WTC11 (cell line): ENCODE measurements at regions not wholly inside any gene's neighbourhood (a gene's known extent, or its start where the extent isn't known, plus 50 kb on each side); places are given as distances from the start of the nearest gene placed in this dataset.

Experiments used
- ATAC-seq: fragments of 200-7000 bp; cut with Tn5 transposase; 2 replicates; pipeline ENCODE4 v1.10.0; 2021; ENCODE audit warnings: mild to moderate bottlenecking, moderate library complexity
- CTCF ChIA-PET: fragments of 300-600 bp; sonication (Branson Sonifier 250); formaldehyde crosslinking; loops from one replicate; lab custom pipeline; 2021; ENCODE audit warnings: antibody characterized with exemption; lab: Charles Lee
- POLR2A ChIA-PET: fragments of 350-600 bp; sonication (Branson Sonifier 250); formaldehyde crosslinking; loops from one replicate; lab custom pipeline; 2021; ENCODE audit warnings: antibody characterized with exemption; lab: Charles Lee
- DNase-seq: peaks from one replicate; pipeline ENCODE4 v3.0.0; 2021; ENCODE audit warnings: low spot score
- H3K27ac Mint-ChIP-seq: 2 replicates; pipeline ENCODE4 v1.8.0; 2021; ENCODE audit warnings: mixed read lengths
- H3K27me3 Mint-ChIP-seq: 2 replicates; pipeline ENCODE4 v1.8.0; 2021; ENCODE audit warnings: low read depth, mild to moderate bottlenecking, moderate library complexity, mixed read lengths
- H3K36me3 Mint-ChIP-seq: 2 replicates; pipeline ENCODE4 v1.8.0; 2021; ENCODE audit warnings: mixed read lengths
- H3K4me1 Mint-ChIP-seq: 2 replicates; pipeline ENCODE4 v1.8.0; 2022; ENCODE audit warnings: mixed read lengths
- H3K4me3 Mint-ChIP-seq: 2 replicates; pipeline ENCODE4 v1.8.0; 2021; ENCODE audit warnings: mild to moderate bottlenecking, moderate library complexity, mixed read lengths
- H3K9me3 Mint-ChIP-seq: 2 replicates; pipeline ENCODE4 v1.8.0; 2021; ENCODE audit warnings: mixed read lengths
- ATF1 ChIP-seq: sonication (generic); formaldehyde crosslinking; IDR thresholded peaks from 2 replicates; pipeline ENCODE4 v1.8.1; 2023; ENCODE audit warnings: mild to moderate bottlenecking, moderate library complexity, missing genetic modification reagents
- GABPB1 ChIP-seq: sonication (generic); formaldehyde crosslinking; IDR thresholded peaks from 2 replicates; pipeline ENCODE4 v1.8.1; 2023; ENCODE audit warnings: mild to moderate bottlenecking, missing genetic modification reagents
- JAZF1 ChIP-seq: fragments of 250-450 bp; sonication (Bioruptor Pico); IDR thresholded peaks from 2 replicates; pipeline ENCODE4 v1.9.0; 2021; ENCODE audit warnings: moderate library complexity, mild to moderate bottlenecking, inconsistent platforms
- JUN ChIP-seq: sonication (generic); formaldehyde crosslinking; IDR thresholded peaks from 2 replicates; pipeline ENCODE4 v1.8.0; 2023; ENCODE audit warnings: mild to moderate bottlenecking, missing genetic modification reagents
- KAT7 ChIP-seq: sonication (generic); formaldehyde crosslinking; IDR thresholded peaks from 2 replicates; pipeline ENCODE4 v1.8.1; 2023; ENCODE audit warnings: missing genetic modification reagents, mild to moderate bottlenecking, borderline replicate concordance
- NFYB ChIP-seq: sonication (generic); formaldehyde crosslinking; conservative IDR thresholded peaks from 2 replicates; pipeline ENCODE4 v1.8.0; 2022; ENCODE audit warnings: low read depth, missing genetic modification reagents
- OVOL2 ChIP-seq: fragments of 250-450 bp; sonication (Bioruptor Pico); IDR thresholded peaks from 2 replicates; pipeline ENCODE4 v1.9.0; 2021; ENCODE audit warnings: mild to moderate bottlenecking, borderline replicate concordance
- SMAD3 ChIP-seq: sonication (generic); formaldehyde crosslinking; IDR thresholded peaks from 2 replicates; pipeline ENCODE4 v1.8.0; 2022; ENCODE audit warnings: missing genetic modification reagents, mild to moderate bottlenecking, borderline replicate concordance
- SMAD4 ChIP-seq: sonication (generic); formaldehyde crosslinking; IDR thresholded peaks from 2 replicates; pipeline ENCODE4 v1.8.0; 2022; ENCODE audit warnings: mild to moderate bottlenecking, missing genetic modification reagents
- SOX15 ChIP-seq: fragments of 250-450 bp; sonication (Bioruptor Pico); IDR thresholded peaks from 2 replicates; pipeline ENCODE4 v1.9.0; 2021; ENCODE audit warnings: mild to moderate bottlenecking
- SP1 ChIP-seq: sonication (generic); formaldehyde crosslinking; conservative IDR thresholded peaks from 2 replicates; pipeline ENCODE4 v1.8.1; 2022; ENCODE audit warnings: missing genetic modification reagents
- ZNF671 ChIP-seq: fragments of 250-450 bp; sonication (Bioruptor Pico); IDR thresholded peaks from 2 replicates; pipeline ENCODE4 v1.8.0; 2021; ENCODE audit warnings: mild to moderate bottlenecking
- TF ChIP-seq, protein P1 (sequence below): sonication (generic); formaldehyde crosslinking; IDR thresholded peaks from 2 replicates; pipeline ENCODE4 v1.8.1; 2022; ENCODE audit warnings: mild to moderate bottlenecking, missing genetic modification reagents, moderate library complexity, borderline replicate concordance
- TF ChIP-seq, protein P2 (sequence below): sonication (generic); formaldehyde crosslinking; IDR thresholded peaks from 2 replicates; pipeline ENCODE4 v1.8.0; 2022; ENCODE audit warnings: mild to moderate bottlenecking, missing genetic modification reagents
- TF ChIP-seq, protein P3 (sequence below): sonication (generic); formaldehyde crosslinking; IDR thresholded peaks from 2 replicates; pipeline ENCODE4 v1.8.1; 2022; ENCODE audit warnings: missing genetic modification reagents, borderline replicate concordance
- TF ChIP-seq, protein P4 (sequence below): sonication (generic); formaldehyde crosslinking; IDR thresholded peaks from 2 replicates; pipeline ENCODE4 v1.8.0; 2023; ENCODE audit warnings: missing genetic modification reagents
- TF ChIP-seq, protein P5 (sequence below): sonication (generic); formaldehyde crosslinking; IDR thresholded peaks from 2 replicates; pipeline ENCODE4 v1.8.1; 2022; ENCODE audit warnings: low read depth, mild to moderate bottlenecking, moderate library complexity, missing genetic modification reagents, borderline replicate concordance
- TF ChIP-seq, protein P6 (sequence below): fragments of 250-450 bp; sonication (Bioruptor Pico); IDR thresholded peaks from 2 replicates; pipeline ENCODE4 v1.9.0; 2021; ENCODE audit warnings: moderate library complexity, mild to moderate bottlenecking, inconsistent platforms, borderline replicate concordance
- TF ChIP-seq, protein P7 (sequence below): sonication (generic); formaldehyde crosslinking; conservative IDR thresholded peaks from 2 replicates; pipeline ENCODE4 v1.8.1; 2022; ENCODE audit warnings: mild to moderate bottlenecking, missing genetic modification reagents
- TF ChIP-seq, protein P8 (sequence below): fragments of 250-450 bp; sonication (Bioruptor Pico); conservative IDR thresholded peaks from 2 replicates; pipeline ENCODE4 v1.9.0; 2021; ENCODE audit warnings: mild to moderate bottlenecking
- TF ChIP-seq, protein P9 (sequence below): sonication (generic); formaldehyde crosslinking; IDR thresholded peaks from 2 replicates; pipeline ENCODE4 v1.8.0; 2022; ENCODE audit warnings: mild to moderate bottlenecking, missing genetic modification reagents

DNA sequence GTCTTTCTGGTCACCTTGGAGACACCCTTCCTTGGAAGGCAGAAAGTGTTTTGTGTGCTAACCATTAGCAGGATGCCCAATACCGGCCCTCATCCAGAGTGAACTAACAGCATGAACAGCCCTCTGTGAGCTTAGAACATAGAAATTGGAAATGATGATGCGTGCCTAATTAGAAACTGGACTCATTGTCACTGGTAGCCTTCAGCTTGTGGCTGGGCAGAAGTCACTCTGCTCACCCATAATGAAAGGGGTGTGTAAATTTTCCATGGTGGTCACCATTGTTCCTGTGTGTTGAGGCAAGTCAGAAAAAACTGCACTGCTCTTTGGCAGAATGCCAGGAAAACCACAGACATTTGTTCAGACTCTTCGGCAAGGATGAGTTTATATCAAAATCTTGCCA lies 74.7 kb upstream of the CNTN4 start (continued):
- TF ChIP-seq SMAD3 (CRISPR knock-in tag) (no peak), OVOL2 (no peak), KAT7 (CRISPR knock-in tag) (no peak)
- TF ChIP-seq, protein P1, sequence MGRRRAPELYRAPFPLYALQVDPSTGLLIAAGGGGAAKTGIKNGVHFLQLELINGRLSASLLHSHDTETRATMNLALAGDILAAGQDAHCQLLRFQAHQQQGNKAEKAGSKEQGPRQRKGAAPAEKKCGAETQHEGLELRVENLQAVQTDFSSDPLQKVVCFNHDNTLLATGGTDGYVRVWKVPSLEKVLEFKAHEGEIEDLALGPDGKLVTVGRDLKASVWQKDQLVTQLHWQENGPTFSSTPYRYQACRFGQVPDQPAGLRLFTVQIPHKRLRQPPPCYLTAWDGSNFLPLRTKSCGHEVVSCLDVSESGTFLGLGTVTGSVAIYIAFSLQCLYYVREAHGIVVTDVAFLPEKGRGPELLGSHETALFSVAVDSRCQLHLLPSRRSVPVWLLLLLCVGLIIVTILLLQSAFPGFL (CRISPR knock-in tag): no peak
- TF ChIP-seq, protein P2, sequence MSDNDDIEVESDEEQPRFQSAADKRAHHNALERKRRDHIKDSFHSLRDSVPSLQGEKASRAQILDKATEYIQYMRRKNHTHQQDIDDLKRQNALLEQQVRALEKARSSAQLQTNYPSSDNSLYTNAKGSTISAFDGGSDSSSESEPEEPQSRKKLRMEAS: no peak
- TF ChIP-seq, protein P3, sequence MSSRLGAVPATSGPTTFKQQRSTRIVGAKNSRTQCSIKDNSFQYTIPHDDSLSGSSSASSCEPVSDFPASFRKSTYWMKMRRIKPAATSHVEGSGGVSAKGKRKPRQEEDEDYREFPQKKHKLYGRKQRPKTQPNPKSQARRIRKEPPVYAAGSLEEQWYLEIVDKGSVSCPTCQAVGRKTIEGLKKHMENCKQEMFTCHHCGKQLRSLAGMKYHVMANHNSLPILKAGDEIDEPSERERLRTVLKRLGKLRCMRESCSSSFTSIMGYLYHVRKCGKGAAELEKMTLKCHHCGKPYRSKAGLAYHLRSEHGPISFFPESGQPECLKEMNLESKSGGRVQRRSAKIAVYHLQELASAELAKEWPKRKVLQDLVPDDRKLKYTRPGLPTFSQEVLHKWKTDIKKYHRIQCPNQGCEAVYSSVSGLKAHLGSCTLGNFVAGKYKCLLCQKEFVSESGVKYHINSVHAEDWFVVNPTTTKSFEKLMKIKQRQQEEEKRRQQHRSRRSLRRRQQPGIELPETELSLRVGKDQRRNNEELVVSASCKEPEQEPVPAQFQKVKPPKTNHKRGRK (CRISPR knock-in tag): no peak

DNA sequence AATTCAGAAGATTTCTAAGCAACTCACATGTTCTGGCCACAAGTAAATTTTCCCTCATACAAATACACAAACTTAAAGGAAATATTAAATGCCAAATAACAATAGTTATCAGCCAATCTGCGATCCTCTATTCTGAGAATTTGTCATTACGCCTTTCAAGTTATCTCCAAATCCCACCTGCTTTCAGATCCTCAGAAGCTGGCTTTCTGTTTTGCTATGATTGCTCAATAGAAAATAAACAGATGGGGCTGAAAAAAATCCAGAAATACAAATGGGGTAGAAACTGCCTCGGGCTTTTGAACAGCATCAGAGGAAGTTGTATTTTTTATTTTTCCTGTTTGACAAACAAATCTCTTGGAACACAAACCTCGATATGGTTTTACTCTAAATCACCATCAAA lies 74.0 kb upstream of the CNTN4 start:
- no peak for DNase-seq
- Mint-ChIP-seq H3K27ac (no peak overlapping the region), H3K36me3 (peaks cover 56% of the 10 kb centered on the region), H3K4me1 (no peaks in the 10 kb centered on the region), H3K4me3 (no peak overlapping the region), H3K27me3 (peaks cover 9% of the 10 kb centered on the region), H3K9me3 (peaks cover 75% of the 10 kb centered on the region)
- ATAC-seq: no peak
- TF ChIP-seq OVOL2: no peak
- TF ChIP-seq, protein P4, sequence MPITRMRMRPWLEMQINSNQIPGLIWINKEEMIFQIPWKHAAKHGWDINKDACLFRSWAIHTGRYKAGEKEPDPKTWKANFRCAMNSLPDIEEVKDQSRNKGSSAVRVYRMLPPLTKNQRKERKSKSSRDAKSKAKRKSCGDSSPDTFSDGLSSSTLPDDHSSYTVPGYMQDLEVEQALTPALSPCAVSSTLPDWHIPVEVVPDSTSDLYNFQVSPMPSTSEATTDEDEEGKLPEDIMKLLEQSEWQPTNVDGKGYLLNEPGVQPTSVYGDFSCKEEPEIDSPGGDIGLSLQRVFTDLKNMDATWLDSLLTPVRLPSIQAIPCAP (CRISPR knock-in tag): no peak
- no peak for TF ChIP-seq NFYB (CRISPR knock-in tag)
- TF ChIP-seq, protein P3 (CRISPR knock-in tag): no peak
- TF ChIP-seq, protein P5, sequence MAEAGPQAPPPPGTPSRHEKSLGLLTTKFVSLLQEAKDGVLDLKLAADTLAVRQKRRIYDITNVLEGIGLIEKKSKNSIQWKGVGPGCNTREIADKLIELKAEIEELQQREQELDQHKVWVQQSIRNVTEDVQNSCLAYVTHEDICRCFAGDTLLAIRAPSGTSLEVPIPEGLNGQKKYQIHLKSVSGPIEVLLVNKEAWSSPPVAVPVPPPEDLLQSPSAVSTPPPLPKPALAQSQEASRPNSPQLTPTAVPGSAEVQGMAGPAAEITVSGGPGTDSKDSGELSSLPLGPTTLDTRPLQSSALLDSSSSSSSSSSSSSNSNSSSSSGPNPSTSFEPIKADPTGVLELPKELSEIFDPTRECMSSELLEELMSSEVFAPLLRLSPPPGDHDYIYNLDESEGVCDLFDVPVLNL (CRISPR knock-in tag): no peak
- no peak for TF ChIP-seq JUN
- TF ChIP-seq SMAD4 (CRISPR knock-in tag): no peak
- no peak for TF ChIP-seq ATF1 (CRISPR knock-in tag)
- TF ChIP-seq, protein P6, sequence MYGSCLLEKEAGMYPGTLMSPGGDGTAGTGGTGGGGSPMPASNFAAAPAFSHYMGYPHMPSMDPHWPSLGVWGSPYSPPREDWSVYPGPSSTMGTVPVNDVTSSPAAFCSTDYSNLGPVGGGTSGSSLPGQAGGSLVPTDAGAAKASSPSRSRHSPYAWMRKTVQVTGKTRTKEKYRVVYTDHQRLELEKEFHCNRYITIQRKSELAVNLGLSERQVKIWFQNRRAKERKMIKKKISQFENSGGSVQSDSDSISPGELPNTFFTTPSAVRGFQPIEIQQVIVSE (CRISPR knock-in tag): no peak
- TF ChIP-seq, protein P7, sequence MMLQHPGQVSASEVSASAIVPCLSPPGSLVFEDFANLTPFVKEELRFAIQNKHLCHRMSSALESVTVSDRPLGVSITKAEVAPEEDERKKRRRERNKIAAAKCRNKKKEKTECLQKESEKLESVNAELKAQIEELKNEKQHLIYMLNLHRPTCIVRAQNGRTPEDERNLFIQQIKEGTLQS: no peak
- no peak for TF ChIP-seq SMAD3 (CRISPR knock-in tag)
- TF ChIP-seq, protein P8, sequence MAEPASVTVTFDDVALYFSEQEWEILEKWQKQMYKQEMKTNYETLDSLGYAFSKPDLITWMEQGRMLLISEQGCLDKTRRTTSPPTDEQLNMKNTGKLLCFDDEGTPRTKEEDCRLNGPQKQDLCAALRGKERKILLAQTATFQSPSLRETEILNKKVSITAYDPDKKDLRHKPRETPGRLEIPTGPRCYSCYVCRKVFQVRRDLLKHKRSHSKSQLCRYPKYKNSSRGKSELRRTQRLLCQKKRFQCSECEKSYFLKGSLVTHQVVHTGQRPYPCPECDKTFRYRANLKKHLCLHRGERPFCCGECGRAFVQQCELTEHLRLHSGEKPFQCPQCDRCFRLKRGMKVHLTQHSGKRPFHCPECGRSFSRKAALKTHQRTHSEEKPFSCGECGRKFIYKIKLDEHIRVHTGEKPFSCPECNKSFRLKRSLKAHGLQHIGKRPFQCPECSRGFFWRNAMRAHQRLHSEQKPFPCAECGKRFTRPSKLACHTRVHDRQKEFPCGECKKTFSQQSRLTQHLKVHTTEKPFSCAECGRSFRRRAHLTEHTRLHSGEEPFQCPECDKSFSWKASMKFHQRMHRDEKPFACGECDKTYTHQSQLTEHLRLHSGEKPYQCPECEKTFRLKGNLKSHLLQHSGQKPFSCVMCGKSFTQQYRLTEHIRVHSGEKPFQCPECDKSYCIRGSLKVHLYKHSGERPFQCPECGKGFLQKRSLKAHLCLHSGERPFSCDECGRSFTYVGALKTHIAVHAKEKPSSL (CRISPR knock-in tag): no peak
- no peak for TF ChIP-seq JAZF1
- TF ChIP-seq, protein P9, sequence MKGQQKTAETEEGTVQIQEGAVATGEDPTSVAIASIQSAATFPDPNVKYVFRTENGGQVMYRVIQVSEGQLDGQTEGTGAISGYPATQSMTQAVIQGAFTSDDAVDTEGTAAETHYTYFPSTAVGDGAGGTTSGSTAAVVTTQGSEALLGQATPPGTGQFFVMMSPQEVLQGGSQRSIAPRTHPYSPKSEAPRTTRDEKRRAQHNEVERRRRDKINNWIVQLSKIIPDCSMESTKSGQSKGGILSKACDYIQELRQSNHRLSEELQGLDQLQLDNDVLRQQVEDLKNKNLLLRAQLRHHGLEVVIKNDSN: no peak
- TF ChIP-seq SP1 (CRISPR knock-in tag): no peak
- no peak for TF ChIP-seq GABPB1 (CRISPR knock-in tag)
- no peak for TF ChIP-seq SOX15 (CRISPR knock-in tag)
- no peak for TF ChIP-seq ZNF671 (CRISPR knock-in tag)
- POLR2A ChIA-PET: no interaction called here
- CTCF ChIA-PET: no interaction called here
